Naive thymus-derived CD4-positive, alpha-beta T cell (primary cell): ENCODE measurements at regions not wholly inside any gene's neighbourhood (a gene's known extent, or its start where the extent isn't known, plus 50 kb on each side); places are given as distances from the start of the nearest gene placed in this dataset.

Experiments used
- ATAC-seq: fragments of 150-1000 bp; cut with Tn5 transposase; 2 replicates; pipeline ENCODE4 v1.10.0; 2021; ENCODE audit warnings: mild to moderate bottlenecking, moderate library complexity
- CTCF ChIA-PET: fragments of 350-600 bp; sonication (Branson Sonifier 250); formaldehyde crosslinking; loops from one replicate; lab custom pipeline; 2021; ENCODE audit warnings: antibody characterized with exemption; lab: Charles Lee
- POLR2A ChIA-PET: fragments of 350-600 bp; sonication (Branson Sonifier 250); formaldehyde crosslinking; loops from one replicate; lab custom pipeline; 2021; ENCODE audit warnings: antibody characterized with exemption, inconsistent platforms; lab: Charles Lee
- DNase-seq, 9 donors: peaks; one replicate each; pipeline versions ENCODE4 v3.0.0 to v3.0.0-alpha.2; 2020 to 2022; ENCODE audit warnings: mixed read lengths in 1 of 9
- H3K27ac ChIP-seq: one replicate; pipeline ENCODE4 v1.7.0; 2013; ENCODE audit warnings: mild to moderate bottlenecking, low read depth, low read length, moderate library complexity
- H3K27me3 ChIP-seq, 2 donors: one replicate each; pipeline ENCODE4 v1.7.0; 2013; ENCODE audit warnings: low read length in 2 of 2, mild to moderate bottlenecking in 2 of 2, moderate library complexity in 2 of 2; ENCODE audit not compliant: control insufficient read depth in 2 of 2, insufficient read depth in 2 of 2
- H3K36me3 ChIP-seq, 3 experiments: 1 replicate in 2 of 3; 2 replicates in 1 of 3; pipeline ENCODE4 v1.7.0; 2013; ENCODE audit warnings: low read length in 3 of 3, mild to moderate bottlenecking in 3 of 3, moderate library complexity in 1 of 3; ENCODE audit not compliant: insufficient read depth in 3 of 3, control insufficient read depth in 2 of 3
- H3K4me1 ChIP-seq, 2 donors: one replicate each; pipeline ENCODE4 v1.7.0; 2013; ENCODE audit warnings: low read length in 2 of 2, mild to moderate bottlenecking in 2 of 2, moderate library complexity in 1 of 2; ENCODE audit not compliant: control insufficient read depth in 2 of 2, insufficient read depth in 2 of 2
- H3K4me3 ChIP-seq: 2 replicates; pipeline ENCODE4 v1.7.0; 2013; ENCODE audit warnings: mild to moderate bottlenecking, low read length
- H3K9me3 ChIP-seq, 3 experiments: 1 replicate in 2 of 3; 2 replicates in 1 of 3; pipeline ENCODE4 v1.7.0; 2013; ENCODE audit warnings: low read length in 3 of 3; ENCODE audit not compliant: control insufficient read depth in 2 of 3
- H3K27ac Mint-ChIP-seq, 9 donors: one replicate each; pipeline ENCODE4 v1.8.0; 2020 to 2022; ENCODE audit warnings: mixed read lengths in 9 of 9, mild to moderate bottlenecking in 8 of 9, moderate library complexity in 5 of 9, inconsistent platforms in 2 of 9
- H3K27me3 Mint-ChIP-seq, 5 donors: one replicate each; pipeline ENCODE4 v1.8.0; 2021 to 2022; ENCODE audit warnings: mixed read lengths in 5 of 5, mild to moderate bottlenecking in 1 of 5
- H3K36me3 Mint-ChIP-seq, 5 donors: one replicate each; pipeline ENCODE4 v1.8.0; 2020 to 2022; ENCODE audit warnings: mixed read lengths in 5 of 5, mild to moderate bottlenecking in 3 of 5, inconsistent platforms in 1 of 5
- H3K4me1 Mint-ChIP-seq, 7 donors: one replicate each; pipeline ENCODE4 v1.8.0; 2020 to 2022; ENCODE audit warnings: mixed read lengths in 7 of 7, mild to moderate bottlenecking in 3 of 7, inconsistent platforms in 1 of 7
- H3K4me3 Mint-ChIP-seq, 10 donors: one replicate each; pipeline ENCODE4 v1.8.0; 2020 to 2022; ENCODE audit warnings: mild to moderate bottlenecking in 10 of 10, mixed read lengths in 10 of 10, moderate library complexity in 6 of 10, inconsistent platforms in 2 of 10
- H3K9me3 Mint-ChIP-seq, 11 donors: one replicate each; pipeline ENCODE4 v1.8.0; 2020 to 2022; ENCODE audit warnings: mixed read lengths in 11 of 11, mild to moderate bottlenecking in 4 of 11, inconsistent platforms in 1 of 11, moderate library complexity in 1 of 11
- intact Hi-C, 2 donors: fragments of 100-400 bp; cut with micrococcal nuclease; formaldehyde crosslinking; loops; one replicate each; pipeline ENCODE4 v1.15.1; 2023

DNA sequence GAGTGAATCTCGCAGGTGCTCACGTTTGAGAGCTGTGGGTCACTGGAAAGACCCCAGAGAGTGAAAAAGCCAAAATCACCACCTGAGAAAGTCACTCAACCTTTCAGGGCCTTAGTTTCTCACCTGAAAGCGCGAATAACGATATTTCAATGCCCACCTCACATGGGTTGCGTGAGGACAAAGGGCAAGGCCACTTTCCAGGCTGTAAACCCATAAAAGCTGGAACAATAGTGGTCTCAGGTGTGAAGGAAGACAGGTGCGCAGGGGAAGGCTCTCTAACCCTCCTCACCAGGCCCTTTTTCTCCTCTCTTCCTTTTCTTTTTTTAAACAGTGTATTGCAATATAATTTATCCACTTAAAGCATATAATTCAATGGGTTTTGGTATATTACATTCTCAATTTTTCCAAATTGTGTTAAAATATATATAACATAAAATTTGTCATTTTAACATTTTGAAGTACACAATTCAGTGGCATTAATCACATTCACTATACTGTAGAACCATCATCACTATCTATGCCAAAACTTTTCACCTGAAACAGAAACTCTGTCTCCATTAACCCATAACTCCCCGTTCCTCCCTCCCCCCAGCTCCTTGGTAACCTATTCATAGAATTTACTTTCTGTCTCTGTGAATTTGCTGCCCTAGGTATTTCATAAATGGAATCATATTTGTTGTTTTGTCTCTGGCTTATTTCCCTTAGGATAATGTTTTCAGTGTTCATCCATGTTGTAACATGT is 118.4 kb upstream of the TNR start:
- Mint-ChIP-seq H3K27ac (no peak overlapping the region), H3K4me1 (peaks cover 0 to 5% (median 0%) of the 10 kb centered on the region in 7 donors), H3K36me3 (no peaks in the 10 kb centered on the region), H3K4me3 (no peak overlapping the region), H3K27me3 (peaks cover 0 to 10% (median 6%) of the 10 kb centered on the region in 5 donors), H3K9me3 (no peaks in the 10 kb centered on the region)
- H3K27me3 ChIP-seq, result no peaks in the 10 kb centered on the region
- DNase-seq, result no peak
- no peaks in the 10 kb centered on the region for H3K4me1 ChIP-seq
- no peaks in the 10 kb centered on the region for H3K9me3 ChIP-seq
- POLR2A ChIA-PET, result no interaction called here
- CTCF ChIA-PET, result no interaction called here
- no peak for ATAC-seq
- H3K4me3 ChIP-seq, result no peak overlapping the region
- H3K36me3 ChIP-seq, result no peaks in the 10 kb centered on the region
- intact Hi-C loops, result no loop called here
- H3K27ac ChIP-seq, result no peak overlapping the region

DNA sequence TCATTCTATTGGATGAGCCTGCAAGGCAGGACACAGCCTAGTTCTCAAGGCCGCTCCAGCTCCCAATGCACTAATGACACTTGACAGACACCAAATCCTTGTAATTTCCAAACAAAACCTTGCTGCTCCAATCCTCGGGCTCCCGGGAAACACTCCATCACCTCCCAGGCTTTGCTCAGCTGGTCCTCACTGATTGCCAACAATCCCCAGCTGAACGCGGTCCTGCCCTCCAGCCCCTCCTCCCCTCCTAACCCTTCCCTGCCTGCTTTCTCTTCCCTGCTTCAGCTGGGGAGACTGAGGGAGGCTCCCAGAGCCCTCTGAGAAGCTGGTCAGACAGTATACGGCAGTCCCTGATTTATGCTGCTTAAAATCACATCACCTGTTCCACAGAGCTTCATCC is 114.4 kb upstream of the TNR start:
- no peaks in the 10 kb centered on the region for H3K9me3 ChIP-seq
- intact Hi-C loops, result no loop called here
- no peak overlapping the region for H3K4me3 ChIP-seq
- DNase-seq, result no peak
- H3K36me3 ChIP-seq, result no peaks in the 10 kb centered on the region
- peaks cover 0 to 27% (median 9%) of the 10 kb centered on the region in 5 donors for H3K27me3 Mint-ChIP-seq
- CTCF ChIA-PET, result no interaction called here
- no peaks in the 10 kb centered on the region for H3K4me1 ChIP-seq
- H3K27me3 ChIP-seq, result no peaks in the 10 kb centered on the region
- H3K27ac ChIP-seq, result no peak overlapping the region
- H3K9me3 Mint-ChIP-seq, result peaks cover 0 to 3% (median 0%) of the 10 kb centered on the region in 11 donors
- no peaks in the 10 kb centered on the region for H3K4me1 Mint-ChIP-seq
- ATAC-seq, result no peak
- H3K4me3 Mint-ChIP-seq, result no peak overlapping the region
- POLR2A ChIA-PET, result no interaction called here
- no peak overlapping the region for H3K27ac Mint-ChIP-seq
- H3K36me3 Mint-ChIP-seq, result no peaks in the 10 kb centered on the region

DNA sequence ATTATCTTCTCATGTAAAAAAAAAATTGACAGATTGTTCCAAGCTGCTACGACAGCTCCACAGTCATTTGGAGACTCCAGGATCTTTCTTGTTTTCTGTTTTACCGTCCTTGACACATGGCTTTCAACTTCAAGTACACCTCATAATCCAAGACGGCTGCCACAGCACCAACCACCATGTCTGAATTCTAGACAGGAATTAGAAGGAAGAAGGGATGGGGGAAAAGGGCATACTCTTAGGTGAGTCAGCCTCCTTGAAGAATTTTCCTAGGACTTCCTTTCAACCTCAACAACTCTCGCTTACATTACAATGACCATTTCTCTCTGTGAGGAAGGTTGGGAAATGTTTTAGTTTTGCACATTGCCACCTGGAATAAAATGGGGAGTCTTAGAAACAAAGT is 110.3 kb upstream of the TNR start:
- no peaks in the 10 kb centered on the region for H3K36me3 ChIP-seq
- intact Hi-C loops, result no loop called here

DNA sequence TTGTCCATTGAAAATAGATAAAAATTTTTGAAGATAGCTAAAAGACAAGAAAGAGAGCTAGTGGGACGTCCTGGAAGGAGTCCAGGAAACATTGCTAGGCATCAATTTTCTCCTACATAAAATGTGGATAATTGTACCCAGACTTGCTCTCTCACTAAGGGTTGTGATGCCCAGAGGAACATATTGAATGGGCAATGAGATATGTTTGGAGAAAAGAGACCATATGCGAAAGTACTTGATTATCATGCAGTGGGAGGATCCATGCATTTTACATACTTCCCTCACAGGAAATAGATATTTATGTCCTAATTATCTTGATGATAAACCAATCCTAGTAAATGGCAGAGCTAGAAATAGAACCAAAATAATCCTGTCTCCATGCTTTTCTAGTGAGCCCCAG is 108.4 kb upstream of the TNR start:
- DNase-seq (no peak), ATAC-seq (no peak)
- H3K36me3 Mint-ChIP-seq, result no peaks in the 10 kb centered on the region
- intact Hi-C loops, result no loop called here
- Histone ChIP-seq H3K27me3 (no peaks in the 10 kb centered on the region), H3K27ac (no peak overlapping the region), H3K4me1 (no peaks in the 10 kb centered on the region), H3K9me3 (no peaks in the 10 kb centered on the region), H3K4me3 (no peak overlapping the region), H3K36me3 (no peaks in the 10 kb centered on the region)
- CTCF ChIA-PET, result no interaction called here
- H3K27ac Mint-ChIP-seq, result no peak overlapping the region
- H3K9me3 Mint-ChIP-seq, result peaks cover 0 to 3% (median 0%) of the 10 kb centered on the region in 11 donors
- peaks cover 2 to 56% (median 27%) of the 10 kb centered on the region in 5 donors for H3K27me3 Mint-ChIP-seq
- peaks cover 0 to 1% (median 0%) of the 10 kb centered on the region in 7 donors for H3K4me1 Mint-ChIP-seq
- no peak overlapping the region for H3K4me3 Mint-ChIP-seq
- POLR2A ChIA-PET, result no interaction called here

More for the DNA sequence above, 110.3 kb upstream of the TNR start:
- peaks cover 4 to 44% (median 13%) of the 10 kb centered on the region in 5 donors for H3K27me3 Mint-ChIP-seq
- no peaks in the 10 kb centered on the region for H3K9me3 ChIP-seq
- no peak overlapping the region for H3K4me3 Mint-ChIP-seq
- H3K4me1 ChIP-seq, result no peaks in the 10 kb centered on the region
- H3K27ac ChIP-seq, result no peak overlapping the region
- DNase-seq, result no peak
- ChIA-PET CTCF (no interaction called here), POLR2A (no interaction called here)
- no peak overlapping the region for H3K4me3 ChIP-seq
- H3K4me1 Mint-ChIP-seq, result peaks cover 0 to 1% (median 0%) of the 10 kb centered on the region in 7 donors
- H3K36me3 Mint-ChIP-seq, result no peaks in the 10 kb centered on the region
- ATAC-seq, result no peak
- H3K27me3 ChIP-seq, result no peaks in the 10 kb centered on the region
- peaks cover 0 to 3% (median 0%) of the 10 kb centered on the region in 11 donors for H3K9me3 Mint-ChIP-seq
- no peak overlapping the region for H3K27ac Mint-ChIP-seq

DNA sequence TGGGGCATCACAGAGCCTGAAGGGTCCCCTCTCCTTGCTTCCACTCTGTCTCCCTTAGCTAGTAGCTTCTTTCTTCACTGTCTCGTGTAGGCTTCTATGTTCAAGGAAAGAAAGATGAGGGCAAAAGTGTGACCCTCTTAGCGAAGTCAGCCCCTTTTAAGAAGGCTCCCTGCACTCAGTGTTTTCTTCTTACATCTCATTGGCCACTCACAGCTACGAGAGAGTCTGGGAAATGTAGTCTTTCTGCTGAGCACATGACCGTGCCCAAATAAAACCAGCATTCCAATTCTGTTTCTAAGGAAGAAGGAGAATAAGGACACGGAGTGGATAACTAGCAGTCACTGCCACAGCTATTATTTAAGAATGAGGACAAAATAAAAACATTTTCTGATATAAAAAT is 104.9 kb upstream of the TNR start:
- CTCF ChIA-PET, result no interaction called here
- DNase-seq (no peak), ATAC-seq (no peak)
- Histone ChIP-seq H3K4me1 (no peaks in the 10 kb centered on the region), H3K27ac (no peak overlapping the region), H3K36me3 (no peaks in the 10 kb centered on the region), H3K27me3 (no peaks in the 10 kb centered on the region), H3K4me3 (no peak overlapping the region), H3K9me3 (no peaks in the 10 kb centered on the region)
- Mint-ChIP-seq H3K4me3 (no peak overlapping the region), H3K36me3 (no peaks in the 10 kb centered on the region), H3K9me3 (peaks cover 0 to 12% (median 3%) of the 10 kb centered on the region in 11 donors), H3K27ac (no peak overlapping the region), H3K4me1 (peaks cover 0 to 1% (median 0%) of the 10 kb centered on the region in 7 donors), H3K27me3 (peaks cover 2 to 50% (median 37%) of the 10 kb centered on the region in 5 donors)
- POLR2A ChIA-PET, result no interaction called here
- intact Hi-C loops, result no loop called here

DNA sequence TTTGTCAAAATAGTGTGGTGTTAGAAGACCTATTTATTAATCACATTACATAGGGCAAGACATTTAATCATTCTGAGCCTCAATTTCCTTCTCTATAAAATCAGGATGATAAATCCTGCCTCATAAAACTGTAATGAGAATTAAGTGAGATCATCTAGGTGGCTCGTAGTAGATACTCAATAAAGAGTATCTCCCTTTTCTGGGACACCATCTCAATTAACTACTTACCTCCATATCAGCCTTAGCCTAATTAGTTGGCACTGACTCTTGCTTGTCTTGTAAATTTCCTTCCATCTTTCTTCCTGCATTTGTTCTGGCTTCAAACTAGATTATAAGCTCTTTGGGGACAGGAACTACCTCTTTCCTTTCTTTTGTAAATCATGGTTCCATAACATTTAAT is 102.6 kb upstream of the TNR start:
- intact Hi-C loops, result no loop called here
- Histone ChIP-seq H3K4me3 (no peak overlapping the region), H3K27me3 (no peaks in the 10 kb centered on the region), H3K36me3 (no peaks in the 10 kb centered on the region), H3K27ac (no peak overlapping the region), H3K9me3 (no peaks in the 10 kb centered on the region), H3K4me1 (no peaks in the 10 kb centered on the region)
- ATAC-seq, result no peak
- POLR2A ChIA-PET, result no interaction called here
- H3K27ac Mint-ChIP-seq, result no peak overlapping the region
- no peak for DNase-seq
- H3K27me3 Mint-ChIP-seq, result peaks cover 4 to 53% (median 38%) of the 10 kb centered on the region in 5 donors
- peaks cover 0 to 3% (median 0%) of the 10 kb centered on the region in 7 donors for H3K4me1 Mint-ChIP-seq
- peaks cover 0 to 13% (median 3%) of the 10 kb centered on the region in 11 donors for H3K9me3 Mint-ChIP-seq
- no peaks in the 10 kb centered on the region for H3K36me3 Mint-ChIP-seq
- CTCF ChIA-PET, result no interaction called here
- H3K4me3 Mint-ChIP-seq, result no peak overlapping the region

DNA sequence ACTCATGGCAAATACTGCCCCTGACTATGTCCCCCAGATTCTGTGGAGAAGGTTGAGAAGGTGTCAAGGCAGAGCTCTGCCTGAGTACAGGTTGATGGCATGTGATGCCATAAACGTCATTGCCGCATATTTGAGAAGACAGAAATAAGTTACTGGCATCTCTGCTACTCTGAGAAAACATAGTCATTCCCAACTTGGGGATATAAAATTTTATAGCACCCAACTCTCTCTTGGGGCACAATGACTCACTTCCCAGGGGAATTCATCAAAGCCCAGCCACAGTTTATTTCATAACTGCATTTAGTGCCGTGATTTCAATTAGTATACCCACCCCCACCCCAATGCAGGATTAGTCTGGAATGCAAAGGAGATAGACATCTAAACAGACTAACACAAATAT is 101.9 kb upstream of the TNR start:
- Histone ChIP-seq H3K27ac (no peak overlapping the region), H3K4me1 (no peaks in the 10 kb centered on the region), H3K27me3 (no peaks in the 10 kb centered on the region), H3K36me3 (no peaks in the 10 kb centered on the region), H3K4me3 (no peak overlapping the region), H3K9me3 (no peaks in the 10 kb centered on the region)
- Mint-ChIP-seq H3K27ac (no peak overlapping the region), H3K27me3 (peaks cover 4 to 56% (median 33%) of the 10 kb centered on the region in 5 donors), H3K4me1 (peaks cover 0 to 2% (median 0%) of the 10 kb centered on the region in 7 donors), H3K4me3 (no peak overlapping the region), H3K36me3 (no peaks in the 10 kb centered on the region), H3K9me3 (peaks cover 0 to 13% (median 3%) of the 10 kb centered on the region in 11 donors)
- DNase-seq (no peak), ATAC-seq (no peak)
- CTCF ChIA-PET, result no interaction called here
- intact Hi-C loops, result no loop called here
- POLR2A ChIA-PET, result no interaction called here
